ENCODE measurements at regions not wholly inside any gene's neighbourhood (a gene's known extent, or its start where the extent isn't known, plus 50 kb on each side); places are given as distances from the start of the nearest gene placed in this dataset.
"Not testable (repeated sequence)": the region's sequence is repeated elsewhere in the genome, so short reads cannot be mapped to it uniquely, and the experiment has no call there.

- Histone ChIP-seq H4K20me1 (ENCODE audit: insufficient read depth) (no peaks in the 10 kb centered on the region), H3K9ac (ENCODE audit: low read length) (no peak overlapping the region), H3K27me3 (ENCODE audit: insufficient read depth, low read depth, low read length) (no peaks in the 10 kb centered on the region), H3K4me3 (ENCODE audit: low read length) (no peak overlapping the region), H3K36me3 (ENCODE audit: insufficient read depth, low read length) (no peaks in the 10 kb centered on the region), H3K27ac (ENCODE audit: low read length) (no peak overlapping the region), H3K4me2 (ENCODE audit: low read length) (no peak overlapping the region), H3F3A (ENCODE audit: insufficient read depth, low read length, poor library complexity, severe bottlenecking) (no peaks in the 10 kb centered on the region), H3K79me2 (replicated peaks; ENCODE audit: insufficient read depth, low read length) (no peaks in the 10 kb centered on the region), H3K9me2 (ENCODE audit: insufficient read depth, low read length) (no peaks in the 10 kb centered on the region), H2AFZ (ENCODE audit: low read depth, low read length) (no peak overlapping the region), H3K9me3 (ENCODE audit: low read length) (no peaks in the 10 kb centered on the region)
- TF ChIP-seq, protein P1, sequence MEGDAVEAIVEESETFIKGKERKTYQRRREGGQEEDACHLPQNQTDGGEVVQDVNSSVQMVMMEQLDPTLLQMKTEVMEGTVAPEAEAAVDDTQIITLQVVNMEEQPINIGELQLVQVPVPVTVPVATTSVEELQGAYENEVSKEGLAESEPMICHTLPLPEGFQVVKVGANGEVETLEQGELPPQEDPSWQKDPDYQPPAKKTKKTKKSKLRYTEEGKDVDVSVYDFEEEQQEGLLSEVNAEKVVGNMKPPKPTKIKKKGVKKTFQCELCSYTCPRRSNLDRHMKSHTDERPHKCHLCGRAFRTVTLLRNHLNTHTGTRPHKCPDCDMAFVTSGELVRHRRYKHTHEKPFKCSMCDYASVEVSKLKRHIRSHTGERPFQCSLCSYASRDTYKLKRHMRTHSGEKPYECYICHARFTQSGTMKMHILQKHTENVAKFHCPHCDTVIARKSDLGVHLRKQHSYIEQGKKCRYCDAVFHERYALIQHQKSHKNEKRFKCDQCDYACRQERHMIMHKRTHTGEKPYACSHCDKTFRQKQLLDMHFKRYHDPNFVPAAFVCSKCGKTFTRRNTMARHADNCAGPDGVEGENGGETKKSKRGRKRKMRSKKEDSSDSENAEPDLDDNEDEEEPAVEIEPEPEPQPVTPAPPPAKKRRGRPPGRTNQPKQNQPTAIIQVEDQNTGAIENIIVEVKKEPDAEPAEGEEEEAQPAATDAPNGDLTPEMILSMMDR (IDR thresholded peaks at IDR 0.05; ENCODE audit: poor library complexity, severe bottlenecking), result no peak
- TF ChIP-seq EP300 (conservative IDR thresholded peaks at IDR 0.05; ENCODE audit: poor library complexity, severe bottlenecking) (no peak), SMC3 (conservative IDR thresholded peaks at IDR 0.05; ENCODE audit: poor library complexity) (no peak), EZH2 (IDR thresholded peaks at IDR 0.05; ENCODE audit: borderline replicate concordance, insufficient read depth, low read length, poor library complexity, severe bottlenecking) (no peak), TAF1 (IDR thresholded peaks at IDR 0.05; ENCODE audit: low read depth) (no peak)
- TF ChIP-seq, protein P2, sequence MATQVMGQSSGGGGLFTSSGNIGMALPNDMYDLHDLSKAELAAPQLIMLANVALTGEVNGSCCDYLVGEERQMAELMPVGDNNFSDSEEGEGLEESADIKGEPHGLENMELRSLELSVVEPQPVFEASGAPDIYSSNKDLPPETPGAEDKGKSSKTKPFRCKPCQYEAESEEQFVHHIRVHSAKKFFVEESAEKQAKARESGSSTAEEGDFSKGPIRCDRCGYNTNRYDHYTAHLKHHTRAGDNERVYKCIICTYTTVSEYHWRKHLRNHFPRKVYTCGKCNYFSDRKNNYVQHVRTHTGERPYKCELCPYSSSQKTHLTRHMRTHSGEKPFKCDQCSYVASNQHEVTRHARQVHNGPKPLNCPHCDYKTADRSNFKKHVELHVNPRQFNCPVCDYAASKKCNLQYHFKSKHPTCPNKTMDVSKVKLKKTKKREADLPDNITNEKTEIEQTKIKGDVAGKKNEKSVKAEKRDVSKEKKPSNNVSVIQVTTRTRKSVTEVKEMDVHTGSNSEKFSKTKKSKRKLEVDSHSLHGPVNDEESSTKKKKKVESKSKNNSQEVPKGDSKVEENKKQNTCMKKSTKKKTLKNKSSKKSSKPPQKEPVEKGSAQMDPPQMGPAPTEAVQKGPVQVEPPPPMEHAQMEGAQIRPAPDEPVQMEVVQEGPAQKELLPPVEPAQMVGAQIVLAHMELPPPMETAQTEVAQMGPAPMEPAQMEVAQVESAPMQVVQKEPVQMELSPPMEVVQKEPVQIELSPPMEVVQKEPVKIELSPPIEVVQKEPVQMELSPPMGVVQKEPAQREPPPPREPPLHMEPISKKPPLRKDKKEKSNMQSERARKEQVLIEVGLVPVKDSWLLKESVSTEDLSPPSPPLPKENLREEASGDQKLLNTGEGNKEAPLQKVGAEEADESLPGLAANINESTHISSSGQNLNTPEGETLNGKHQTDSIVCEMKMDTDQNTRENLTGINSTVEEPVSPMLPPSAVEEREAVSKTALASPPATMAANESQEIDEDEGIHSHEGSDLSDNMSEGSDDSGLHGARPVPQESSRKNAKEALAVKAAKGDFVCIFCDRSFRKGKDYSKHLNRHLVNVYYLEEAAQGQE (IDR thresholded peaks at IDR 0.05; ENCODE audit: borderline replicate concordance), result no peak
Measured at GRCh38 chr4:22616516-22616915, 76.2 kb upstream of the GBA3 start.

DNA sequence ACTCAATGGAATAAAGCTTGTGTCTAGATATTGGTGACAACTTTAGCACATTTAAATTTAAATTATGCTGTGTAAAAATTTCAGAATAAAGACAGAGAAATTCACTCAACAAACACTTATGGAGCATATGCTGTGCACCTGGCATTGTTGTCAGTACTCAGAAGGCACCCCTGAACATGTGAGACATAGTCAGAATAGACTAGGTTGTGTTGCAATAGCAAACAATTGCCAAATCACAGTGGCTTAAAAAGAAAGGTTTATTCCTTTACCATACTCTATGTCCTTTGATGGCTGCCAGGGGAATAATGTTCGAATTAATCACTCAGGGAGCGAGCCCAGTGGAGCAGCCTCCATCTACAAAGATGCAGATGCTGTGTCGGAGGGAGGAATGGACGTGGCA lies 72.6 kb upstream of the GBA3 start:
- H3K4me2 ChIP-seq (ENCODE audit: low read length); H4K20me1 ChIP-seq (ENCODE audit: insufficient read depth); H3K9me3 ChIP-seq (ENCODE audit: low read length); H3K9ac ChIP-seq (ENCODE audit: low read length); H3K9me2 ChIP-seq (ENCODE audit: insufficient read depth, low read length); H3K79me2 ChIP-seq (replicated peaks; ENCODE audit: insufficient read depth, low read length); H2AFZ ChIP-seq (ENCODE audit: low read depth, low read length); H3K4me3 ChIP-seq (ENCODE audit: low read length); H3F3A ChIP-seq (ENCODE audit: insufficient read depth, low read length, poor library complexity, severe bottlenecking); H3K36me3 ChIP-seq (ENCODE audit: insufficient read depth, low read length); H3K27ac ChIP-seq (ENCODE audit: low read length); H3K27me3 ChIP-seq (ENCODE audit: insufficient read depth, low read depth, low read length): not testable (repeated sequence)

DNA sequence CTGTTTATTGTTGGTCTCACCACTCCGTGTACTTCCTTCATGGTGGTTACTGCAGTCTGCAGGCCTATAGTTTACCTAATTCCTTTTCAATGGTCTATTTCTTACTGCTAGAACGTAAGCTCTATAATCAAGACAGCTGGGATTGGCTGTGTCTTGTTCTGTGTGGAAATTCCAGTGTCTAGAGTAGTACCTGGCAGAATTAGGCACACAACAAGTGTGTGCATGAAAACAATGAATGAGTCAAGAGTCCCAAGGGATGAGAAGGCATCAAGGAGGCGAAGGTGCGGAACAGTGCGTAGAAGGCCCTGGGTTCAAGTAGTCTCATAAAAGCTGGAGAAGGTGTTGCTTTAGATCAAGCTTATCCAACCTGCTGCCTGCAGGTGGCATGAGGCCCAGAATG lies 70.8 kb upstream of the GBA3 start:
- not testable (repeated sequence) for H2AFZ ChIP-seq (ENCODE audit: low read depth, low read length); H3K27me3 ChIP-seq (ENCODE audit: insufficient read depth, low read depth, low read length); H4K20me1 ChIP-seq (ENCODE audit: insufficient read depth)

GRCh38 chr4:22624002-22624401 lies 68.7 kb upstream of the GBA3 start:
- H3K27ac ChIP-seq (ENCODE audit: low read length); H3K9ac ChIP-seq (ENCODE audit: low read length); H3K9me3 ChIP-seq (ENCODE audit: low read length); H2AFZ ChIP-seq (ENCODE audit: low read depth, low read length); H3K27me3 ChIP-seq (ENCODE audit: insufficient read depth, low read depth, low read length); H3K36me3 ChIP-seq (ENCODE audit: insufficient read depth, low read length); H3F3A ChIP-seq (ENCODE audit: insufficient read depth, low read length, poor library complexity, severe bottlenecking); H3K4me2 ChIP-seq (ENCODE audit: low read length); H3K4me3 ChIP-seq (ENCODE audit: low read length); H3K79me2 ChIP-seq (replicated peaks; ENCODE audit: insufficient read depth, low read length); H3K9me2 ChIP-seq (ENCODE audit: insufficient read depth, low read length); H4K20me1 ChIP-seq (ENCODE audit: insufficient read depth): not testable (repeated sequence)

More for the DNA sequence above, 70.8 kb upstream of the GBA3 start:
- H3K36me3 ChIP-seq (ENCODE audit: insufficient read depth, low read length); H3K9ac ChIP-seq (ENCODE audit: low read length); H3K4me3 ChIP-seq (ENCODE audit: low read length); H3K9me3 ChIP-seq (ENCODE audit: low read length); H3K4me2 ChIP-seq (ENCODE audit: low read length); H3F3A ChIP-seq (ENCODE audit: insufficient read depth, low read length, poor library complexity, severe bottlenecking); H3K79me2 ChIP-seq (replicated peaks; ENCODE audit: insufficient read depth, low read length); H3K27ac ChIP-seq (ENCODE audit: low read length); H3K9me2 ChIP-seq (ENCODE audit: insufficient read depth, low read length): not testable (repeated sequence)

Measured in neural cell (in vitro differentiated cells).